Left lung (tissue), 4 donors: ENCODE measurements at regions not wholly inside any gene's neighbourhood (a gene's known extent, or its start where the extent isn't known, plus 50 kb on each side); places are given as distances from the start of the nearest gene placed in this dataset.

ENCODE experiments used
- ATAC-seq: fragments of 200-7000 bp; cut with Tn5 transposase; one replicate; pipeline ENCODE4 v1.9.1; 2020; ENCODE audit warnings: moderate library complexity
- DNase-seq, 4 donors: peaks; one replicate each; pipeline ENCODE4 v3.0.0-alpha.2; 2013 to 2020
- H3K27ac ChIP-seq, 2 donors: fragments of 200-600 bp; sonication (generic) in 1 of 2; one replicate each; pipeline versions ENCODE4 v1.5.0 to v1.8.0; 2020 to 2021
- H3K27me3 ChIP-seq, 2 donors: fragments of 200-600 bp; sonication (generic) in 1 of 2; one replicate each; pipeline versions ENCODE4 v1.5.0 to v1.8.0; 2020 to 2021
- H3K36me3 ChIP-seq, 2 donors: fragments of 200-600 bp; sonication (generic) in 1 of 2; one replicate each; pipeline versions ENCODE4 v1.5.0 to v1.8.0; 2020 to 2021
- H3K4me1 ChIP-seq, 2 donors: fragments of 200-600 bp; one replicate each; pipeline ENCODE4 v1.8.0; 2021
- H3K4me3 ChIP-seq, 2 donors: fragments of 200-600 bp; sonication (generic) in 1 of 2; one replicate each; pipeline versions ENCODE4 v1.5.0 to v1.8.0; 2020 to 2021; ENCODE audit warnings: mild to moderate bottlenecking in 1 of 2
- H3K9me3 ChIP-seq, 2 donors: fragments of 200-600 bp; sonication (generic) in 1 of 2; one replicate each; pipeline versions ENCODE4 v1.5.0 to v1.8.0; 2020 to 2021
- CTCF ChIP-seq, 2 donors: fragments of 200-600 bp; sonication (generic) in 1 of 2; IDR thresholded peaks; one replicate each; pipeline versions ENCODE4 v1.5.0 to v1.8.0; 2021; ENCODE audit warnings: antibody characterized with exemption in 2 of 2
- intact Hi-C, 2 donors: fragments of 100-400 bp; cut with DNase I; formaldehyde crosslinking; loops; one replicate each; pipeline versions ENCODE4 v1.11.2 to v1.14.2; 2022
- donor health status: DM: no; HTN: yes; CAD: no.
- donor health status: DM: no; HTN: no; CAD: no.

GRCh38 chr6:22020299-22021003 is 276.4 kb downstream of the PRL start:
- no peak for TF ChIP-seq CTCF (IDR thresholded peaks at IDR 0.05)
- no peak for DNase-seq
- Histone ChIP-seq H3K27ac (no peak overlapping the region), H3K4me1 (peaks cover 8 to 10% of the 10 kb centered on the region in 2 donors), H3K9me3 (peaks cover 0 to 8% of the 10 kb centered on the region in 2 donors), H3K4me3 (no peak overlapping the region), H3K36me3 (no peaks in the 10 kb centered on the region), H3K27me3 (no peaks in the 10 kb centered on the region)
- intact Hi-C loops = no loop called here
- no peak for ATAC-seq

- DNase-seq = no peak
- H3K36me3 ChIP-seq = no peaks in the 10 kb centered on the region
- no peak for ATAC-seq
- H3K27ac ChIP-seq = no peak overlapping the region
- H3K4me1 ChIP-seq = peaks cover 19 to 23% of the 10 kb centered on the region in 2 donors
- H3K4me3 ChIP-seq = no peak overlapping the region
- peaks cover 0 to 8% of the 10 kb centered on the region in 2 donors for H3K9me3 ChIP-seq
- intact Hi-C loops = no loop called here
- H3K27me3 ChIP-seq = no peaks in the 10 kb centered on the region
- TF ChIP-seq CTCF (IDR thresholded peaks at IDR 0.05) = no peak
Measured at GRCh38 chr6:22021966-22022365, 274.9 kb downstream of the PRL start.

- Histone ChIP-seq H3K27me3 (no peaks in the 10 kb centered on the region), H3K9me3 (peaks cover 0 to 8% of the 10 kb centered on the region in 2 donors), H3K4me1 (peaks cover 23 to 24% of the 10 kb centered on the region in 2 donors), H3K4me3 (no peak overlapping the region), H3K27ac (no peak overlapping the region), H3K36me3 (no peaks in the 10 kb centered on the region)
- no peak for TF ChIP-seq CTCF (IDR thresholded peaks at IDR 0.05)
- no peak for DNase-seq
- ATAC-seq = no peak
- intact Hi-C loops = no loop called here
Measured at GRCh38 chr6:22023937-22024336, 272.9 kb downstream of the PRL start.

GRCh38 chr6:22024973-22025467 is 271.8 kb downstream of the PRL start:
- Histone ChIP-seq H3K9me3 (peaks cover 0 to 8% of the 10 kb centered on the region in 2 donors), H3K4me3 (no peak overlapping the region), H3K4me1 (peaks cover 24 to 30% of the 10 kb centered on the region in 2 donors), H3K27ac (peak overlapping the region; percentile 65 to 75), H3K36me3 (no peaks in the 10 kb centered on the region), H3K27me3 (no peaks in the 10 kb centered on the region)
- ATAC-seq = peak; percentile 17
- no peak for DNase-seq
- TF ChIP-seq CTCF (IDR thresholded peaks at IDR 0.05) = no peak
- intact Hi-C loops = no loop called here

- H3K27me3 ChIP-seq = no peaks in the 10 kb centered on the region
- H3K4me3 ChIP-seq = no peak overlapping the region
- peak; percentile 75 for ATAC-seq
- H3K27ac ChIP-seq = peak overlapping the region; percentile 65 to 75
- peaks cover 24 to 30% of the 10 kb centered on the region in 2 donors for H3K4me1 ChIP-seq
- intact Hi-C loops = no loop called here
- H3K36me3 ChIP-seq = no peaks in the 10 kb centered on the region
- peaks cover 0 to 8% of the 10 kb centered on the region in 2 donors for H3K9me3 ChIP-seq
- no peak for TF ChIP-seq CTCF (IDR thresholded peaks at IDR 0.05)
- peak in 2 of 4 donors; percentile 37 to 62 for DNase-seq
Measured at GRCh38 chr6:22025468-22026163, 271.2 kb downstream of the PRL start.
